GM21619 (cell line): ENCODE measurements at regions not wholly inside any gene's neighbourhood (a gene's known extent, or its start where the extent isn't known, plus 50 kb on each side); places are given as distances from the start of the nearest gene placed in this dataset.
"Not testable (repeated sequence)": the region's sequence is repeated elsewhere in the genome, so short reads cannot be mapped to it uniquely, and the experiment has no call there.

Source experiments
- ATAC-seq: cut with Tn5 transposase; IDR thresholded peaks from one replicate; pipeline ENCODE4 v1.9.1; 2021; ENCODE audit not compliant: unreplicated experiment

- ATAC-seq, result not testable (repeated sequence)
Measured at GRCh38 chr21:14009238-14009981, 201.3 kb downstream of the LIPI start.

- ATAC-seq, result not testable (repeated sequence)
Measured at GRCh38 chr21:14008436-14008835, 202.3 kb downstream of the LIPI start.

- ATAC-seq, result not testable (repeated sequence)
Measured at GRCh38 chr21:14008006-14008405, 202.7 kb downstream of the LIPI start.

- not testable (repeated sequence) for ATAC-seq
Measured at GRCh38 chr21:14006144-14006543, 204.6 kb downstream of the LIPI start.

- not testable (repeated sequence) for ATAC-seq
Measured at GRCh38 chr21:13986996-13987958, 223.5 kb downstream of the LIPI start.

GRCh38 chr21:13985865-13986863 is 224.6 kb downstream of the LIPI start:
- not testable (repeated sequence) for ATAC-seq

- not testable (repeated sequence) for ATAC-seq
Measured at GRCh38 chr21:13985137-13985864, 225.5 kb downstream of the LIPI start.

GRCh38 chr21:13984728-13985127 is 226.0 kb downstream of the LIPI start:
- not testable (repeated sequence) for ATAC-seq

- ATAC-seq, result not testable (repeated sequence)
Measured at GRCh38 chr21:13981176-13982087, 229.3 kb downstream of the LIPI start.

GRCh38 chr21:13980115-13980662 is 230.6 kb downstream of the LIPI start:
- ATAC-seq, result peak; percentile 94

- not testable (repeated sequence) for ATAC-seq
Measured at GRCh38 chr21:13979608-13980007, 231.1 kb downstream of the LIPI start.

GRCh38 chr21:13974582-13974981 is 236.2 kb downstream of the LIPI start:
- not testable (repeated sequence) for ATAC-seq

GRCh38 chr21:13969853-13970252 is 240.9 kb downstream of the LIPI start:
- ATAC-seq, result not testable (repeated sequence)

- not testable (repeated sequence) for ATAC-seq
Measured at GRCh38 chr21:13969002-13969401, 241.8 kb downstream of the LIPI start.

- ATAC-seq, result not testable (repeated sequence)
Measured at GRCh38 chr21:13963259-13963658, 247.5 kb downstream of the LIPI start.

- ATAC-seq, result no peak
Measured at GRCh38 chr21:13937236-13937635, 273.5 kb downstream of the LIPI start.

- not testable (repeated sequence) for ATAC-seq
Measured at GRCh38 chr21:13936033-13936937, 274.5 kb downstream of the LIPI start.
